ENCODE measurements at regions not wholly inside any gene's neighbourhood (a gene's known extent, or its start where the extent isn't known, plus 50 kb on each side); places are given as distances from the start of the nearest gene placed in this dataset.

- H3K4me1 Mint-ChIP-seq (ENCODE audit: low read depth): no peaks in the 10 kb centered on the region
- no peaks in the 10 kb centered on the region for H3K27me3 Mint-ChIP-seq (ENCODE audit: insufficient read depth)
- H3K9me3 Mint-ChIP-seq: no peaks in the 10 kb centered on the region
- H3K27ac Mint-ChIP-seq: no peak overlapping the region
- H3K4me3 Mint-ChIP-seq: no peak overlapping the region
- no peaks in the 10 kb centered on the region for H3K36me3 Mint-ChIP-seq (ENCODE audit: low read depth)
- no peak for DNase-seq (ENCODE audit: low spot score)
- intact Hi-C loops (cut with micrococcal nuclease): no loop called here
Observed at GRCh38 chr10:33791272-33791660, 456.8 kb upstream of the NRP1 start.

- no peak overlapping the region for H3K27ac Mint-ChIP-seq
- intact Hi-C loops (cut with micrococcal nuclease): no loop called here
- no peaks in the 10 kb centered on the region for H3K27me3 Mint-ChIP-seq (ENCODE audit: insufficient read depth)
- no peak overlapping the region for H3K4me3 Mint-ChIP-seq
- no peaks in the 10 kb centered on the region for H3K9me3 Mint-ChIP-seq
- no peaks in the 10 kb centered on the region for H3K4me1 Mint-ChIP-seq (ENCODE audit: low read depth)
- DNase-seq (ENCODE audit: low spot score): no peak
- H3K36me3 Mint-ChIP-seq (ENCODE audit: low read depth): no peaks in the 10 kb centered on the region
Observed at GRCh38 chr10:33790521-33791271, 456.2 kb upstream of the NRP1 start.

DNA sequence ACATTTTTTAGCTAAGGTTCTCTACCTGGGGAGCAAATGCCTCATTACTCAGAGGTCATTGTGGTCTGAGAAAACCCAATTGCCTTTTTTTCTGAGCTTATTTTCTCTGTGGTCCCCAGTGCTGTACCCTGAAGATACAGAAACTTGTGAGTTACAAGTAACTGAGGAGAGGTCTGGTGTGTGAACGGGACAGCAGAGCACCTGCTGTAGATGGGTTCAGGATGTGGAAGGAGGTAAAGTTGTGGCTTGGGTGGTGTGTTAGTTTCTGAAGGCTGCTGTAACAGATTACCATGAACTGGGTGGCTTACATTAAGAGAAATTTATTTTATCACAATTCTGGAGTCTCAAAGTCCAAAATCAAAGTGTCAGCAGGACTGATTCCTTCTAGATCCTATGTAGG, 449.1 kb upstream of the NRP1 start:
- Mint-ChIP-seq H3K4me1 (ENCODE audit: low read depth) (no peaks in the 10 kb centered on the region), H3K27me3 (ENCODE audit: insufficient read depth) (no peaks in the 10 kb centered on the region), H3K36me3 (ENCODE audit: low read depth) (no peaks in the 10 kb centered on the region), H3K27ac (no peak overlapping the region), H3K9me3 (no peaks in the 10 kb centered on the region), H3K4me3 (no peak overlapping the region)
- no peak for DNase-seq (ENCODE audit: low spot score)
- intact Hi-C loops (cut with micrococcal nuclease): no loop called here

DNA sequence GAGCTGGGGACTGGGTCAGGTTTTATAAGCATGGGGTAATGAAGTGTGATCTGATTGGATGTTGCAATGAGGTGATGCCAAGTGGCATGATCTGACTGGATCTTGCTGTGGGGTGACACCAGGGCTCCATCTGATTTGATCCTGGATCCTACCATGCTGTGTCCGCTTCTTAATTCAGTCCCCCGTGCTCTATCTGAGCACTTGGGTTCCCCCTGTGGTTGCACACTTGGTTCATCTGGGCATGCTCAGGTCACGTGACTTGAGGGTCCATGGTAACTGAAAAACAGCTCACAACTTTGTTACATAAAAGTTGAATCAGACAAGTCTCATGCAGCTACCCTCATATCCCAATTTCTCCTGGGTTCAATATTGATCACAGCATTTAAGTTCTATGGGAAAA, 448.6 kb upstream of the NRP1 start:
- H3K27me3 Mint-ChIP-seq (ENCODE audit: insufficient read depth): no peaks in the 10 kb centered on the region
- DNase-seq (ENCODE audit: low spot score): no peak
- no peaks in the 10 kb centered on the region for H3K36me3 Mint-ChIP-seq (ENCODE audit: low read depth)
- H3K4me1 Mint-ChIP-seq (ENCODE audit: low read depth): no peaks in the 10 kb centered on the region
- intact Hi-C loops (cut with micrococcal nuclease): no loop called here
- H3K9me3 Mint-ChIP-seq: no peaks in the 10 kb centered on the region
- no peak overlapping the region for H3K27ac Mint-ChIP-seq
- H3K4me3 Mint-ChIP-seq: no peak overlapping the region

- no peaks in the 10 kb centered on the region for H3K9me3 Mint-ChIP-seq
- H3K27me3 Mint-ChIP-seq (ENCODE audit: insufficient read depth): no peaks in the 10 kb centered on the region
- no peaks in the 10 kb centered on the region for H3K36me3 Mint-ChIP-seq (ENCODE audit: low read depth)
- DNase-seq (ENCODE audit: low spot score): no peak
- intact Hi-C loops (cut with micrococcal nuclease): no loop called here
- H3K4me3 Mint-ChIP-seq: no peak overlapping the region
- H3K27ac Mint-ChIP-seq: no peak overlapping the region
- H3K4me1 Mint-ChIP-seq (ENCODE audit: low read depth): no peaks in the 10 kb centered on the region
Observed at GRCh38 chr10:33781606-33782395, 447.3 kb upstream of the NRP1 start.

DNA sequence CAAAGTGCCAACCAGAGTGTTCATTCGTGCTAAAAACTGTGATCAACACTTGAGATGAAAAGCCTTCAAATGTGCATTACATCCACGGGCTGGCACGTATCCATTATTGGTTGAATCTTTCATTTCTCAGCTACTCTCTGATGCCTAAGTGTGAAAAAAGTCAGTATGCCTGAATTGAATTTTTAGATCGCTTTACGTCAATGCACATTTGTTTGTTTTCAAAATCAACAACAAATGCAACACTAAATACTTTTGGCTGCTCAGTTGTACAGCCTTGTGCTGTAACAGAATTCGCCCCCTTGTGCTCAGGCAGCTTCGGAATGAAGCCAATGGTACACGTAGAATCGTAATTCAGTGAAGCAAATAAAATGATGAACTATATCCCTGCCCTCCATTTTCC, 446.5 kb upstream of the NRP1 start:
- H3K4me1 Mint-ChIP-seq (ENCODE audit: low read depth): no peaks in the 10 kb centered on the region
- intact Hi-C loops (cut with micrococcal nuclease): no loop called here

DNA sequence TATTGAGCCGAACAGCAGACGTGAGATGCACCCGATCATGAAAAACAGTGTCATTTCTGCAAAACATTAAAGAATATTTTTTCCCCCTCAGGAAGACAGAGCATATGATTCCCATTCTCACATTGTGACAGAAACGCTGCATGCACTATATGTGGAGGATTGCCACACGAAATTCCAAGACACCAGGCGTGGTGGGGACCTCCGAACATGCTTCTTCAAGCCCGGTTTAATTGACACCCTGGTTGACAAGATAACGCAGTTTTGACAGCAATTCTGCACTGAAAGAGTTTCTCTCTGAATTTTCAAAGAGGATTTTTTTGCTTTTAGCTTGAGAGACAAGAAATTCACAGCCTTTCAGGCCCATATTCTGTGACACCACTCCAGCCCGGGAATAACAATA, 442.8 kb upstream of the NRP1 start:
- no peaks in the 10 kb centered on the region for H3K36me3 Mint-ChIP-seq (ENCODE audit: low read depth)
- H3K4me1 Mint-ChIP-seq (ENCODE audit: low read depth): no peaks in the 10 kb centered on the region
- DNase-seq (ENCODE audit: low spot score): no peak
- no peak overlapping the region for H3K4me3 Mint-ChIP-seq
- H3K9me3 Mint-ChIP-seq: no peaks in the 10 kb centered on the region
- H3K27me3 Mint-ChIP-seq (ENCODE audit: insufficient read depth): peaks cover 2% of the 10 kb centered on the region
- H3K27ac Mint-ChIP-seq: no peak overlapping the region
- intact Hi-C loops (cut with micrococcal nuclease): no loop called here

More for the DNA sequence above, 446.5 kb upstream of the NRP1 start:
- H3K27me3 Mint-ChIP-seq (ENCODE audit: insufficient read depth): no peaks in the 10 kb centered on the region
- H3K27ac Mint-ChIP-seq: no peak overlapping the region
- no peak overlapping the region for H3K4me3 Mint-ChIP-seq
- H3K9me3 Mint-ChIP-seq: no peaks in the 10 kb centered on the region
- no peak for DNase-seq (ENCODE audit: low spot score)
- H3K36me3 Mint-ChIP-seq (ENCODE audit: low read depth): no peaks in the 10 kb centered on the region

- Mint-ChIP-seq H3K27ac (no peak overlapping the region), H3K4me3 (no peak overlapping the region), H3K27me3 (ENCODE audit: insufficient read depth) (peaks cover 2% of the 10 kb centered on the region), H3K4me1 (ENCODE audit: low read depth) (no peaks in the 10 kb centered on the region), H3K36me3 (ENCODE audit: low read depth) (no peaks in the 10 kb centered on the region), H3K9me3 (no peaks in the 10 kb centered on the region)
- no peak for DNase-seq (ENCODE audit: low spot score)
- intact Hi-C loops (cut with micrococcal nuclease): no loop called here
Observed at GRCh38 chr10:33776419-33777070, 442.1 kb upstream of the NRP1 start.

GRCh38 chr10:33774857-33775256, 440.4 kb upstream of the NRP1 start:
- Mint-ChIP-seq H3K9me3 (no peaks in the 10 kb centered on the region), H3K36me3 (ENCODE audit: low read depth) (no peaks in the 10 kb centered on the region), H3K4me3 (no peak overlapping the region), H3K27ac (no peak overlapping the region), H3K4me1 (ENCODE audit: low read depth) (no peaks in the 10 kb centered on the region), H3K27me3 (ENCODE audit: insufficient read depth) (peaks cover 2% of the 10 kb centered on the region)
- intact Hi-C loops (cut with micrococcal nuclease): no loop called here
- DNase-seq (ENCODE audit: low spot score): no peak

DNA sequence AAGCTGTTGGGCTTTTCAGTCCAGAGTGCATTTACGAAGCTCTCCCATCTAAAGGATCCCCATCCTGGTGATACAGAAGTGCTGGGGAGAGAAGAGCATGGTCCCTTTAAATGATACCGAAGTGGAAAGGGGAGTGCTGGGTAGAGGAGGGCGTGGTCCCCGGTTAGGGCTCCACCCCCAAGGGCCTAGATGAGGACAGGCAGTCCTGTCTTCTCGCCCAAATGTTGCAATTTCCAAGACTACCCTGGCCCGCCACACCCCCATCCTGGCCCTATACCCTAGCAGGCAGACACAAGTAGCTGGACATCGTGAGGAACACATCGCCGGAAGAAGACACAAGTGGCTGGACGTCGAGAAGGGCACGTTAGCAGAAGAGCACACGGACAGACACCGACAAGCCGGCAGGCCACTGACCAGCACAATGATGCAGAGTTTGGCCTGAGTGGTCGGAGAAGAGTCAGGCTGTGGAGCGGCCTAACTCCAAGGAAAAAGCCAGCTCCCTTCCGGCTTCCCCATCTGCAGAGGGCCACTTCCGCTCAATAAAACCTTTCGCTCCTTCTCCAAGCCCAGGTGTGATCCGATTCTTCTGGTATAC, 439.5 kb upstream of the NRP1 start:
- no peak for DNase-seq (ENCODE audit: low spot score)
- Mint-ChIP-seq H3K4me3 (no peak overlapping the region), H3K27me3 (ENCODE audit: insufficient read depth) (peaks cover 2% of the 10 kb centered on the region), H3K27ac (no peak overlapping the region), H3K9me3 (no peaks in the 10 kb centered on the region), H3K4me1 (ENCODE audit: low read depth) (no peaks in the 10 kb centered on the region), H3K36me3 (ENCODE audit: low read depth) (no peaks in the 10 kb centered on the region)
- intact Hi-C loops (cut with micrococcal nuclease): no loop called here

DNA sequence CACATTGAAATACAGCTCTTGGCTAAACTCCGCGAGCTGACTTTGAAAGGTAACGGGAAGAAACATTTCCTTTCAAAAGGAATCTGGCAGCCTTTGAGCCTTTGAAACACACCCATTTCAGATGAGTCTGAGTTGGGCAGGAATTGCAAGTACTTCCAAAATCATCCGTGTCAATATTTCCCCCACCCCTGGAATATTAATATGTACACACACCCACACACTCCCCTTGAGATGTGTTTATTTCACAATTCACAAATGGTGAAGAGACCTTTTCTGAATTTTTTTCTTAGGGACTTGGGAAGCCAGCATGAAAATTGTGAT, 438.7 kb upstream of the NRP1 start:
- no peak for DNase-seq (ENCODE audit: low spot score)
- no peak overlapping the region for H3K4me3 Mint-ChIP-seq
- H3K36me3 Mint-ChIP-seq (ENCODE audit: low read depth): no peaks in the 10 kb centered on the region
- intact Hi-C loops (cut with micrococcal nuclease): no loop called here
- no peak overlapping the region for H3K27ac Mint-ChIP-seq
- no peaks in the 10 kb centered on the region for H3K4me1 Mint-ChIP-seq (ENCODE audit: low read depth)
- no peaks in the 10 kb centered on the region for H3K9me3 Mint-ChIP-seq
- H3K27me3 Mint-ChIP-seq (ENCODE audit: insufficient read depth): peaks cover 2% of the 10 kb centered on the region

DNA sequence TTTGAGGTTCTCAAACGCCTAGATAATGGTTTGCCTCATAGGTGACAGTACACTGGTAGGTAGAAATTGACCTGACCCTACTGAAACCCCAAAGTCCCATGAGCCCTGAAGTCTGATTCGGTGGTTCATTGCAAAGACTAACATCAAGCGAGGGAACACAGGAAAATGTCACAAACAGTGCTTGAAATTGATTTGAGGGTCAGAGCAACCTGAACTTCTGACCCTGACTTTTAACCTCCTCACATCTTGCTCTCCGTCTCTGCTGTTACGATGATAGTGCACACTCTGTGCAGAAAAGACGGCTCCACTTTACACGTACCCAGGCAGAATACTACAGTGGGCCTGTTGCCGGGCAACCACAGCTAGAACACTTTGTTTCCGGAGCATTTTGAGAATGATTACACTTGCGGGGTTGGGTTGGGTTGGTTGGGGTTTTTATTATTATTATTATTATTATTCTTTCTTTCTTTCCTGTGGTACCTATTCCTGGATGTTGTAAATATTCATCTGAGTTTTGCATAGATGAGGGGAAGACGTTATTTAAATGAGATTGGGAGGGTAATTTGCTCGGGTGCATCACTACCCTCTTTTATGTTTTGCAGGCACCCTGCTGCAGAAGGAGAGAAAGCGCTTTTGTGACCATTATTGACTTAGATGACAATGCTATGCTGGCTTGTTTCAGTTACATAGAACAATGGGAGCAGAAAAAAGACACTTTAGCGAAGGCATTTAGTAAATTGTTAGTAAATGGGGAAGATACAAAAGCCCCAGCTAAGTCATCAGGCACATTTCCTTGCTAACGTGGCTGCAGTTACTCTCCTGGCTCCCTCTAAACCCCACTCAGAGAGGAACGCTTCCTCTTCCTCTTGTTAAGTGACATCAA, 438.1 kb upstream of the NRP1 start:
- Mint-ChIP-seq H3K4me1 (ENCODE audit: low read depth) (no peaks in the 10 kb centered on the region), H3K27me3 (ENCODE audit: insufficient read depth) (peaks cover 2% of the 10 kb centered on the region), H3K27ac (no peak overlapping the region), H3K36me3 (ENCODE audit: low read depth) (no peaks in the 10 kb centered on the region), H3K4me3 (no peak overlapping the region), H3K9me3 (no peaks in the 10 kb centered on the region)
- DNase-seq (ENCODE audit: low spot score): no peak
- intact Hi-C loops (cut with micrococcal nuclease): no loop called here

Data from activated T-helper 1 cell treated with anti-CD3 and anti-CD28 coated beads, Interleukin-12 subunit alpha, Interleukin-12 subunit beta, Interleukin-2, Interleukin-4 antibody, amounts not matched to agents 30 ng/mL and 10 ng/mL and 1 ng/mL, durations not matched to agents 14 hours and 24 hours and 36 hours (primary cell).